ENCODE measurements at regions not wholly inside any gene's neighbourhood (a gene's known extent, or its start where the extent isn't known, plus 50 kb on each side); places are given as distances from the start of the nearest gene placed in this dataset.
"Not testable (repeated sequence)": the region's sequence is repeated elsewhere in the genome, so short reads cannot be mapped to it uniquely, and the experiment has no call there.

- Histone ChIP-seq H3K9me3 (ENCODE audit: control insufficient read depth, insufficient read depth, low read length) (peaks cover 54% of the 10 kb centered on the region), H3K4me3 (ENCODE audit: low read depth, low read length) (no peak overlapping the region), H3K9ac (ENCODE audit: low read depth, low read length) (no peak overlapping the region), H3K27me3 (ENCODE audit: control insufficient read depth, insufficient read depth, low read length) (no peaks in the 10 kb centered on the region), H3K36me3 (ENCODE audit: control insufficient read depth, insufficient read depth, low read length) (no peaks in the 10 kb centered on the region), H3K27ac (ENCODE audit: low read depth, low read length) (no peak overlapping the region), H3K4me1 (ENCODE audit: control insufficient read depth, insufficient read depth, low read length) (no peaks in the 10 kb centered on the region)
Measured at GRCh38 chrX:65883556-65883955, 156.3 kb downstream of the VSIG4 start.

GRCh38 chrX:65879977-65880799 lies 159.7 kb downstream of the VSIG4 start:
- Histone ChIP-seq H3K4me3 (ENCODE audit: low read depth, low read length) (no peak overlapping the region), H3K9ac (ENCODE audit: low read depth, low read length) (no peak overlapping the region), H3K27ac (ENCODE audit: low read depth, low read length) (no peak overlapping the region), H3K4me1 (ENCODE audit: control insufficient read depth, insufficient read depth, low read length) (no peaks in the 10 kb centered on the region), H3K36me3 (ENCODE audit: control insufficient read depth, insufficient read depth, low read length) (no peaks in the 10 kb centered on the region), H3K27me3 (ENCODE audit: control insufficient read depth, insufficient read depth, low read length) (no peaks in the 10 kb centered on the region), H3K9me3 (ENCODE audit: control insufficient read depth, insufficient read depth, low read length) (peaks cover 42% of the 10 kb centered on the region)

- no peaks in the 10 kb centered on the region for H3K27me3 ChIP-seq (ENCODE audit: control insufficient read depth, insufficient read depth, low read length)
- H3K36me3 ChIP-seq (ENCODE audit: control insufficient read depth, insufficient read depth, low read length), result no peaks in the 10 kb centered on the region
- no peaks in the 10 kb centered on the region for H3K4me1 ChIP-seq (ENCODE audit: control insufficient read depth, insufficient read depth, low read length)
- H3K27ac ChIP-seq (ENCODE audit: low read depth, low read length), result no peak overlapping the region
- H3K9me3 ChIP-seq (ENCODE audit: control insufficient read depth, insufficient read depth, low read length), result peaks cover 50% of the 10 kb centered on the region
- H3K4me3 ChIP-seq (ENCODE audit: low read depth, low read length), result no peak overlapping the region
- no peak overlapping the region for H3K9ac ChIP-seq (ENCODE audit: low read depth, low read length)
Measured at GRCh38 chrX:65878456-65878855, 161.4 kb downstream of the VSIG4 start.

DNA sequence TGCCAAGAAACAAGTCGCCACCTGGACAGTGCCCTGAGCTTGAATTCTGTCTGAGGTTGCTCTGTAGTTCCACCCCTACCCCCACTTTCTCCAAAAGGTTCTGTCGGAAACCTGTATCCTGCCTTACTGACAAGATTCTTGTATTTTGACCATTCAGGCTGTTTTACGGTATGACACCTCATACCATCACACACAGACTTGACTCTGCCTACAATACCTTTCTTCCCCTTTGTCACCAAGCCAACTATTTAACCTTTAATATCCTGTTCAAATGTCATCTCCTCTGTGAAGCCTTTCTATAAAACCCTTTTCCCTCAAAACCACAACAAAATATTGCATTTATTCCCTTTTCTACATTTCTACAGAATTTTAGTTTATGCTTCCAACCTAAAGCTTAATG lies 161.9 kb downstream of the VSIG4 start:
- Histone ChIP-seq H3K27ac (ENCODE audit: low read depth, low read length) (no peak overlapping the region), H3K9me3 (ENCODE audit: control insufficient read depth, insufficient read depth, low read length) (peaks cover 53% of the 10 kb centered on the region), H3K4me1 (ENCODE audit: control insufficient read depth, insufficient read depth, low read length) (no peaks in the 10 kb centered on the region), H3K9ac (ENCODE audit: low read depth, low read length) (no peak overlapping the region), H3K36me3 (ENCODE audit: control insufficient read depth, insufficient read depth, low read length) (no peaks in the 10 kb centered on the region), H3K27me3 (ENCODE audit: control insufficient read depth, insufficient read depth, low read length) (no peaks in the 10 kb centered on the region), H3K4me3 (ENCODE audit: low read depth, low read length) (no peak overlapping the region)

DNA sequence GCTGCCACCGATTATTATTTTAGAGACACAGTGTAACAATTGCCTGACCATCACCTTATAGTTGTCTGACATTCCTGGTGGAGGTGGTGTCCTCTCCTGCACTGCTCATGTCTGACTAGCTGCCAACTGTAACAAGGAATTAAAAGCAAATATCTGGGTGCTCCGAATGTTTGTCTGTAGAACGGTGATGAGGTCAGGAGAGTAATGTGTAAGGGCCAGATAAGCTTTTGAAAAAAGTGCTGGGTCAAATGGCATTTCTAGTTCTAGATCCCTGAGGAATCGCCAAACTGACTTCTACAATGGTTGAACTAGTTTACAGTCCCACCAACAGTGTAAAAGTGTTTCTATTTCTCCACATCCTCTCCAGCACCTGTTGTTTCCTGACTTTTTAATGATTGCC lies 164.3 kb downstream of the VSIG4 start:
- H3K9ac ChIP-seq (ENCODE audit: low read depth, low read length); H3K36me3 ChIP-seq (ENCODE audit: control insufficient read depth, insufficient read depth, low read length); H3K27ac ChIP-seq (ENCODE audit: low read depth, low read length); H3K4me1 ChIP-seq (ENCODE audit: control insufficient read depth, insufficient read depth, low read length); H3K27me3 ChIP-seq (ENCODE audit: control insufficient read depth, insufficient read depth, low read length); H3K4me3 ChIP-seq (ENCODE audit: low read depth, low read length): not testable (repeated sequence)
- peaks cover 50% of the 10 kb centered on the region for H3K9me3 ChIP-seq (ENCODE audit: control insufficient read depth, insufficient read depth, low read length)

DNA sequence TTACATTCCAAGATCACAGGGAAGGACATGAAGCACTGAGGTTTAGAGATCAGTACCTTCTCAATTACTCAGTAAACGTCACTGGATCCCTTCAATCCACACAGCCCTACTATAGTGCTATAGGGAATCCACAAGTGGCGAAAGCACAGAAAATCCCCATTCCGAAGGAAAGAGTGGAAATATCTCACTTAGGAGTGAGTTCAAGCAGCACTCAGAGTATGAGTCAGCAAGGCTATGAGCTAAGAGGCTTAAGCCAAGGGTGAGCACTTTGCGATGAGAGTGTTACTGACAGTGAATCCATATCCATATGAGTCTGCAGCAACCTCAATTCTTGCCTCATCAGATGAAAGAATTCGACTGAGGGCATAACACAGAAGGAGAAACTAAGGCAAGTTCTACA lies 165.1 kb downstream of the VSIG4 start:
- Histone ChIP-seq H3K9me3 (ENCODE audit: control insufficient read depth, insufficient read depth, low read length) (peaks cover 46% of the 10 kb centered on the region), H3K9ac (ENCODE audit: low read depth, low read length) (no peak overlapping the region), H3K4me1 (ENCODE audit: control insufficient read depth, insufficient read depth, low read length) (no peaks in the 10 kb centered on the region), H3K4me3 (ENCODE audit: low read depth, low read length) (no peak overlapping the region), H3K27ac (ENCODE audit: low read depth, low read length) (no peak overlapping the region), H3K36me3 (ENCODE audit: control insufficient read depth, insufficient read depth, low read length) (no peaks in the 10 kb centered on the region), H3K27me3 (ENCODE audit: control insufficient read depth, insufficient read depth, low read length) (no peaks in the 10 kb centered on the region)

DNA sequence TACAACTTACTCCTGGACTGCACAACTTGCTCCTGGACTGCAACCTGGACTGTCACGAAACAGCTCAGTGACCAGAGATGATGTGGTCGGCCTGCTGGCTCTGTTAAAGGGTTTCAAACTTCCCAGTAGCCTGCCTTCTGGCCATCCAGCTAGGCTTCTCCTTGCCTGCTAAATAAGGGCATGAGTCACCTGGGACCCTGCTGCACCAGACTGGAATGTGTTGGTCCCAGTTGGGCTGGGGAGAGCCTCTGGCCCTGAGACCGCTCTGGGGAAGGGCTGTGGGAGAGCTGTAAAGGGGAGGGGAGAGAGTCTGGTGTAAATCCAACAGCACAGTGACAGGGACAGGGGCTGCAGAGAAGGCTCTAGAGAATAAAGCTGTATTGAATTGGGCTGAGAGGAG lies 165.8 kb downstream of the VSIG4 start:
- no peaks in the 10 kb centered on the region for H3K36me3 ChIP-seq (ENCODE audit: control insufficient read depth, insufficient read depth, low read length)

DNA sequence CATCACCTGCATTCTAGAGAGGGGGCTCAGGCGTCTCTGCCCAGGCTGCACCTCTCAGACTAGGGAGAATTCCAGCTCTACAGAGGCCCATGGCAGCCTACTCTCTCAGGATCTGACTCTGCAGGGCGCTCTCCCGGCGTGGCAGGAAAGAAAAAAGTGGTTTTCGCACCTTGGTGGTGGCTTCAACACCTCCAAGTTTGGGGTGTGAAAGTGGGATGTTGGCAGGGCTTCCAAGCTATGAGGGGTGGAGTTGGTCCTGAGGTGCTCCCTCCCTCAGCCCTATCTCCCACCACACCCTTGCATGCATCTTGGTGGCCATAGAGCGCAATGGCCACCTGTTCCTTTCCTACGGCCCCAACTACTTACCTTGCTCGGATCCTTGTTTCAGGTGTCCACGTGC lies 166.5 kb downstream of the VSIG4 start:
- Histone ChIP-seq H3K4me1 (ENCODE audit: control insufficient read depth, insufficient read depth, low read length) (no peaks in the 10 kb centered on the region), H3K9ac (ENCODE audit: low read depth, low read length) (no peak overlapping the region), H3K27me3 (ENCODE audit: control insufficient read depth, insufficient read depth, low read length) (no peaks in the 10 kb centered on the region), H3K27ac (ENCODE audit: low read depth, low read length) (no peak overlapping the region), H3K9me3 (ENCODE audit: control insufficient read depth, insufficient read depth, low read length) (peaks cover 45% of the 10 kb centered on the region), H3K36me3 (ENCODE audit: control insufficient read depth, insufficient read depth, low read length) (no peaks in the 10 kb centered on the region), H3K4me3 (ENCODE audit: low read depth, low read length) (no peak overlapping the region)

More for the DNA sequence above, 165.8 kb downstream of the VSIG4 start:
- Histone ChIP-seq H3K9me3 (ENCODE audit: control insufficient read depth, insufficient read depth, low read length) (peaks cover 44% of the 10 kb centered on the region), H3K27me3 (ENCODE audit: control insufficient read depth, insufficient read depth, low read length) (no peaks in the 10 kb centered on the region), H3K9ac (ENCODE audit: low read depth, low read length) (no peak overlapping the region), H3K4me1 (ENCODE audit: control insufficient read depth, insufficient read depth, low read length) (no peaks in the 10 kb centered on the region), H3K27ac (ENCODE audit: low read depth, low read length) (no peak overlapping the region), H3K4me3 (ENCODE audit: low read depth, low read length) (no peak overlapping the region)

GRCh38 chrX:65871671-65872311 lies 168.1 kb downstream of the VSIG4 start:
- no peaks in the 10 kb centered on the region for H3K27me3 ChIP-seq (ENCODE audit: control insufficient read depth, insufficient read depth, low read length)
- no peaks in the 10 kb centered on the region for H3K4me1 ChIP-seq (ENCODE audit: control insufficient read depth, insufficient read depth, low read length)
- peaks cover 47% of the 10 kb centered on the region for H3K9me3 ChIP-seq (ENCODE audit: control insufficient read depth, insufficient read depth, low read length)
- H3K4me3 ChIP-seq (ENCODE audit: low read depth, low read length), result no peak overlapping the region
- H3K27ac ChIP-seq (ENCODE audit: low read depth, low read length), result no peak overlapping the region
- H3K9ac ChIP-seq (ENCODE audit: low read depth, low read length), result no peak overlapping the region
- H3K36me3 ChIP-seq (ENCODE audit: control insufficient read depth, insufficient read depth, low read length), result no peaks in the 10 kb centered on the region

DNA sequence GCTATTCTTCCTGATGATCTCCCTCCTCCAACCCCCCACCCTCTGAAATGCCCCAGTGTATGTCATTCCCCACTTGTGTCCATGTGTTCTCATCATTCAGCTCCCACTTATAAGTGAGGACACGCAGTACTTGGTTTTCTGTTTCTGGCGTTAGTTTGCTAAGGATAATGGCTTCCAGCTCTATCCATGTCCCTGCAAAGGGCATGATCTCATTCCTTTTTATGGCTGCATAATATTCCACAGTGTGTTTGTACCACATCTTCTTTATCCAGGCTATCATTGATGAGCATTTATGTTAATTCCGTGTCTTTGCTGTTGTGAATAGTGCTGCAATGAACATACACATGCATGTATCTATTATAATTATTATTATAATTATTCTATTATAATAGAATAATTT lies 169.3 kb downstream of the VSIG4 start:
- not testable (repeated sequence) for H3K4me3 ChIP-seq (ENCODE audit: low read depth, low read length); H3K9ac ChIP-seq (ENCODE audit: low read depth, low read length); H3K36me3 ChIP-seq (ENCODE audit: control insufficient read depth, insufficient read depth, low read length); H3K27me3 ChIP-seq (ENCODE audit: control insufficient read depth, insufficient read depth, low read length); H3K27ac ChIP-seq (ENCODE audit: low read depth, low read length); H3K4me1 ChIP-seq (ENCODE audit: control insufficient read depth, insufficient read depth, low read length)
- peaks cover 54% of the 10 kb centered on the region for H3K9me3 ChIP-seq (ENCODE audit: control insufficient read depth, insufficient read depth, low read length)

GRCh38 chrX:65866773-65867172 lies 173.1 kb downstream of the VSIG4 start:
- H3K27ac ChIP-seq (ENCODE audit: low read depth, low read length), result no peak overlapping the region
- H3K36me3 ChIP-seq (ENCODE audit: control insufficient read depth, insufficient read depth, low read length), result no peaks in the 10 kb centered on the region
- H3K9ac ChIP-seq (ENCODE audit: low read depth, low read length), result no peak overlapping the region
- H3K4me3 ChIP-seq (ENCODE audit: low read depth, low read length), result no peak overlapping the region
- no peaks in the 10 kb centered on the region for H3K4me1 ChIP-seq (ENCODE audit: control insufficient read depth, insufficient read depth, low read length)
- peaks cover 54% of the 10 kb centered on the region for H3K9me3 ChIP-seq (ENCODE audit: control insufficient read depth, insufficient read depth, low read length)
- H3K27me3 ChIP-seq (ENCODE audit: control insufficient read depth, insufficient read depth, low read length), result no peaks in the 10 kb centered on the region

Data from HUES48 (cell line).